IMR-90 (cell line): ENCODE measurements at regions not wholly inside any gene's neighbourhood (a gene's known extent, or its start where the extent isn't known, plus 50 kb on each side); places are given as distances from the start of the nearest gene placed in this dataset.

ENCODE experiments used
- ATAC-seq: fragments of 200-7000 bp; cut with Tn5 transposase; 2 replicates; pipeline ENCODE4 v1.9.1; 2020; ENCODE audit warnings: low read depth, mild to moderate bottlenecking, moderate library complexity
- BruUV-seq: library from RNA; stranded (reverse); fragments of 400-500 nt; replicated peaks from 2 replicates; lab custom pipeline; 2021; lab: Mats Ljungman, UMichigan
- CTCF ChIA-PET: fragments of 300-600 bp; formaldehyde crosslinking; extraction: SDS; loops from one replicate; lab custom pipeline; 2021; ENCODE audit warnings: antibody characterized with exemption; lab: Yijun Ruan, JAX
- POLR2A ChIA-PET: fragments of 300-600 bp; sonication (Branson Sonifier 250); formaldehyde crosslinking; loops from one replicate; lab custom pipeline; 2022; ENCODE audit warnings: antibody characterized with exemption; ENCODE audit not compliant: unreplicated experiment; lab: Charles Lee
- DNase-seq: peaks from one replicate; pipeline ENCODE4 v3.0.0; 2013
- H2AFZ ChIP-seq: replicated peaks from 2 replicates; pipeline ENCODE3; 2013; ENCODE audit warnings: low read length, mild to moderate bottlenecking; ENCODE audit not compliant: poor library complexity
- H2AK5ac ChIP-seq: 2 replicates; pipeline ENCODE4 v1.6.1; 2013; ENCODE audit warnings: low read depth, low read length, inconsistent platforms
- H2AK9ac ChIP-seq: replicated peaks from 2 replicates; pipeline ENCODE3; 2013; ENCODE audit warnings: mild to moderate bottlenecking, low read depth, low read length, moderate library complexity; ENCODE audit not compliant: poor library complexity
- H2BK120ac ChIP-seq: 2 replicates; pipeline ENCODE4 v1.6.1; 2013; ENCODE audit warnings: low read depth, low read length, inconsistent platforms
- H2BK15ac ChIP-seq: 3 replicates; pipeline ENCODE4 v1.6.1; 2013; ENCODE audit warnings: low read depth, low read length, inconsistent platforms
- H2BK20ac ChIP-seq: 2 replicates; pipeline ENCODE4 v1.6.1; 2013; ENCODE audit warnings: low read depth, mild to moderate bottlenecking, inconsistent platforms, low read length, moderate library complexity
- H2BK5ac ChIP-seq: 2 replicates; pipeline ENCODE4 v1.6.1; 2013; ENCODE audit warnings: mild to moderate bottlenecking, low read depth, low read length, inconsistent platforms; ENCODE audit not compliant: poor library complexity, severe bottlenecking
- H3K14ac ChIP-seq: replicated peaks from 2 replicates; pipeline ENCODE4 v1.6.1; 2013; ENCODE audit warnings: low read depth, low read length, inconsistent platforms
- H3K18ac ChIP-seq: 2 replicates; pipeline ENCODE4 v1.6.1; 2013; ENCODE audit warnings: low read depth, low read length, control low read depth
- H3K23ac ChIP-seq: 2 replicates; pipeline ENCODE4 v1.6.1; 2013; ENCODE audit warnings: low read depth, low read length, inconsistent platforms
- H3K27ac ChIP-seq: 2 replicates; pipeline ENCODE4 v1.5.1; 2013; ENCODE audit warnings: mild to moderate bottlenecking, control low read depth, low read length; ENCODE audit not compliant: insufficient read depth
- H3K27me3 ChIP-seq: 2 replicates; pipeline ENCODE4 v1.6.1; 2013; ENCODE audit warnings: low read length; ENCODE audit not compliant: control insufficient read depth, insufficient read depth
- H3K36me3 ChIP-seq: 2 replicates; pipeline ENCODE4 v1.6.1; 2013; ENCODE audit warnings: low read length, mixed read lengths; ENCODE audit not compliant: control insufficient read depth, insufficient read depth
- H3K4ac ChIP-seq: 2 replicates; pipeline ENCODE4 v1.6.1; 2013; ENCODE audit warnings: low read depth, low read length, inconsistent platforms
- H3K4me1 ChIP-seq: 2 replicates; pipeline ENCODE4 v1.6.1; 2013; ENCODE audit warnings: low read length, mixed read lengths; ENCODE audit not compliant: control insufficient read depth, insufficient read depth
- H3K4me2 ChIP-seq: 2 replicates; pipeline ENCODE4 v1.6.1; 2013; ENCODE audit warnings: low read depth, mild to moderate bottlenecking, control low read depth, low read length, moderate library complexity
- H3K4me3 ChIP-seq: 2 replicates; pipeline ENCODE4 v1.5.1; 2013; ENCODE audit warnings: low read depth, mild to moderate bottlenecking, control low read depth, low read length, moderate library complexity; ENCODE audit not compliant: insufficient read depth
- H3K56ac ChIP-seq: 2 replicates; pipeline ENCODE4 v1.6.1; 2013; ENCODE audit warnings: low read length, inconsistent platforms; ENCODE audit not compliant: insufficient read depth; ENCODE audit errors: extremely low read depth
- H3K79me1 ChIP-seq, 2 experiments: 2 replicates each; pipeline ENCODE4 v1.6.1; 2013; ENCODE audit warnings: low read length in 2 of 2, inconsistent platforms in 1 of 2, low read depth in 1 of 2
- H3K9ac ChIP-seq: 2 replicates; pipeline ENCODE4 v1.6.1; 2013; ENCODE audit warnings: low read depth, low read length, control low read depth
- H3K9me1 ChIP-seq: 2 replicates; pipeline ENCODE4 v1.6.1; 2013; ENCODE audit warnings: low read length, inconsistent platforms; ENCODE audit not compliant: insufficient read depth
- H3K9me3 ChIP-seq: 2 replicates; pipeline ENCODE4 v1.6.1; 2013; ENCODE audit warnings: low read length; ENCODE audit not compliant: control insufficient read depth, insufficient read depth
- H4K20me1 ChIP-seq: 2 replicates; pipeline ENCODE4 v1.6.1; 2013; ENCODE audit warnings: low read length, inconsistent platforms; ENCODE audit not compliant: insufficient read depth
- H4K5ac ChIP-seq: 2 replicates; pipeline ENCODE4 v1.6.1; 2013; ENCODE audit warnings: mild to moderate bottlenecking, low read depth, low read length, control low read depth
- H4K8ac ChIP-seq, 2 experiments: 2 replicates each; pipeline ENCODE4 v1.6.1; 2013; ENCODE audit warnings: low read depth in 2 of 2, low read length in 2 of 2, control low read depth in 1 of 2, inconsistent platforms in 1 of 2
- H4K91ac ChIP-seq: 2 replicates; pipeline ENCODE4 v1.6.1; 2013; ENCODE audit warnings: low read depth, low read length, inconsistent platforms; ENCODE audit not compliant: insufficient read depth
- BHLHE40 ChIP-seq: fragments of 150-350 bp; IDR thresholded peaks from 2 replicates; pipeline ENCODE4 v1.6.1; 2016; ENCODE audit warnings: mild to moderate bottlenecking, low read depth, low read length
- CEBPB ChIP-seq: IDR thresholded peaks from 2 replicates; pipeline ENCODE4 v1.6.1; 2012; ENCODE audit warnings: low read depth, low read length, improper control_type of control experiment
- CHD1 ChIP-seq: IDR thresholded peaks from 2 replicates; pipeline ENCODE4 v1.6.1; 2012; ENCODE audit warnings: low read depth, low read length, improper control_type of control experiment
- FOS ChIP-seq: fragments of 150-350 bp; IDR thresholded peaks from 2 replicates; pipeline ENCODE4 v1.6.1; 2016; ENCODE audit warnings: low read depth, low read length
- MAFK ChIP-seq: IDR thresholded peaks from 2 replicates; pipeline ENCODE4 v1.6.1; 2012; ENCODE audit warnings: low read depth, low read length, improper control_type of control experiment
- MAZ ChIP-seq: IDR thresholded peaks from 2 replicates; pipeline ENCODE4 v1.6.1; 2012; ENCODE audit warnings: low read depth, mild to moderate bottlenecking, low read length, improper control_type of control experiment, moderate library complexity, borderline replicate concordance
- MXI1 ChIP-seq: IDR thresholded peaks from 2 replicates; pipeline ENCODE4 v1.6.1; 2012; ENCODE audit warnings: low read depth, mild to moderate bottlenecking, low read length, moderate library complexity, borderline replicate concordance
- NFE2L2 ChIP-seq: fragments of 150-350 bp; IDR thresholded peaks from 2 replicates; pipeline ENCODE4 v1.6.1; 2016; ENCODE audit warnings: low read depth, mild to moderate bottlenecking, low read length
- POLR2A ChIP-seq: IDR thresholded peaks from 2 replicates; pipeline ENCODE4 v1.6.1; 2012; ENCODE audit warnings: mild to moderate bottlenecking, low read depth, low read length
- RAD21 ChIP-seq: IDR thresholded peaks from 2 replicates; pipeline ENCODE4 v1.6.1; 2012; ENCODE audit warnings: low read length, improper control_type of control experiment
- RCOR1 ChIP-seq: IDR thresholded peaks from 2 replicates; pipeline ENCODE4 v1.6.1; 2012; ENCODE audit warnings: mild to moderate bottlenecking, low read length, improper control_type of control experiment; ENCODE audit not compliant: insufficient replicate concordance
- RFX5 ChIP-seq: IDR thresholded peaks from 2 replicates; pipeline ENCODE4 v1.8.0; 2012; ENCODE audit warnings: low read depth, mild to moderate bottlenecking, low read length, moderate library complexity
- SMC3 ChIP-seq: fragments of 150-350 bp; IDR thresholded peaks from 2 replicates; pipeline ENCODE4 v1.6.1; 2016; ENCODE audit warnings: low read depth, mild to moderate bottlenecking, antibody characterized with exemption, low read length, moderate library complexity
- WGBS, 2 experiments: methylation state at CpG; one replicate each; pipeline versions ENCODE4 v1.1.5 to v1.1.7; 2013; ENCODE audit warnings: missing lambda C conversion rate in 2 of 2; ENCODE audit not compliant: insufficient read length in 1 of 2; ENCODE audit errors: extremely low coverage in 2 of 2; 5-methylcytosine and 5-hydroxymethylcytosine counted together
- dilution Hi-C: fragments of 300-500 bp; cut with HindIII; formaldehyde crosslinking; loops from one replicate; pipeline ENCODE4 v1.14.3; 2018; ENCODE audit warnings: low sequenced_read_pairs; ENCODE audit not compliant: unreplicated experiment
- in situ Hi-C: fragments of 300-500 bp; cut with MboI; formaldehyde crosslinking; loops from 3 replicates; pipeline ENCODE4 v1.14.3; 2019; ENCODE audit warnings: low sequenced_read_pairs, inconsistent platforms, mixed read lengths
- intact Hi-C: fragments of 100-400 bp; cut with micrococcal nuclease; formaldehyde crosslinking; loops from 2 replicates; pipeline ENCODE4 v1.10.0; 2022
- TF ChIP-seq, protein P1 (sequence below): conservative IDR thresholded peaks from 2 replicates; pipeline ENCODE4 v1.5.1; 2012; ENCODE audit warnings: mild to moderate bottlenecking, low read depth, low read length, improper control_type of control experiment
- TF ChIP-seq, protein P2 (sequence below): fragments of 150-350 bp; IDR thresholded peaks from 2 replicates; pipeline ENCODE4 v1.6.1; 2017; ENCODE audit warnings: mild to moderate bottlenecking, antibody characterized with exemption, low read length, low read depth
- TF ChIP-seq, protein P3 (sequence below): fragments of 150-350 bp; IDR thresholded peaks from 2 replicates; pipeline ENCODE4 v1.6.1; 2016; ENCODE audit warnings: low read depth, mild to moderate bottlenecking, low read length, moderate library complexity, borderline replicate concordance

DNA sequence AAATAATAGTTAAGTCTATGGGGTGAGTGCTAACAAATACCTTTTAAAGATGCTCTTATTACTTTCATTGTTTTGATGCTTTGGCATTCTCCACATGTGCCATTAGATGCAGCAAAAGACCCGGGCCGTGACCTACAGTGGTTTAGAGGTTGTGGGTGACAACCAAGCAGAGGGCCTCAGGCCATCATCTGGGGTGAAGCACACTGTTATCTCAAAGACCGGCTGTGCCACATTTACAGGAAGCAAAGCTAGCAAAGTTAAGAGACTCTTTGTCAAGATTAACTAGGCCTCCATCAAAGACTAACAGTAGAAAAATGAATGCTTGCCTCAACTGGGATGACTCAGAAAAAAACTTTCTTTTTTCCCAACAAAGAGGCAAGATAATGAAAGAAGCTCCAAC, 695.3 kb downstream of the SATB2 start:
- ChIA-PET POLR2A (no interaction called here), CTCF (interaction anchor here (1.8 kb wide), 1 partner anchor 12 kb away, joined by 3 read pairs; no protein-coding TSS in a partner anchor)
- Histone ChIP-seq H3K79me1 (no peaks in the 10 kb centered on the region), H4K91ac (no peak overlapping the region), H3K14ac (no peak overlapping the region), H3K27me3 (no peaks in the 10 kb centered on the region), H3K27ac (no peak overlapping the region), H3K56ac (no peak overlapping the region), H2BK120ac (no peak overlapping the region), H2BK20ac (no peak overlapping the region), H3K23ac (no peak overlapping the region), H4K20me1 (no peaks in the 10 kb centered on the region), H3K9ac (no peak overlapping the region), H4K8ac (no peak overlapping the region), H3K18ac (no peak overlapping the region), H2AFZ (no peak overlapping the region), H3K4me2 (no peak overlapping the region), H3K9me1 (no peaks in the 10 kb centered on the region), H3K4me1 (no peaks in the 10 kb centered on the region), H4K5ac (no peak overlapping the region), H2BK15ac (no peak overlapping the region), H2BK5ac (no peak overlapping the region), H3K36me3 (no peaks in the 10 kb centered on the region), H2AK5ac (no peak overlapping the region), H3K4me3 (no peak overlapping the region), H3K9me3 (no peaks in the 10 kb centered on the region), H2AK9ac (no peak overlapping the region), H3K4ac (no peak overlapping the region)
- BruUV-seq = no TSS peak
- no peak for TF ChIP-seq POLR2A
- TF ChIP-seq, protein P1, sequence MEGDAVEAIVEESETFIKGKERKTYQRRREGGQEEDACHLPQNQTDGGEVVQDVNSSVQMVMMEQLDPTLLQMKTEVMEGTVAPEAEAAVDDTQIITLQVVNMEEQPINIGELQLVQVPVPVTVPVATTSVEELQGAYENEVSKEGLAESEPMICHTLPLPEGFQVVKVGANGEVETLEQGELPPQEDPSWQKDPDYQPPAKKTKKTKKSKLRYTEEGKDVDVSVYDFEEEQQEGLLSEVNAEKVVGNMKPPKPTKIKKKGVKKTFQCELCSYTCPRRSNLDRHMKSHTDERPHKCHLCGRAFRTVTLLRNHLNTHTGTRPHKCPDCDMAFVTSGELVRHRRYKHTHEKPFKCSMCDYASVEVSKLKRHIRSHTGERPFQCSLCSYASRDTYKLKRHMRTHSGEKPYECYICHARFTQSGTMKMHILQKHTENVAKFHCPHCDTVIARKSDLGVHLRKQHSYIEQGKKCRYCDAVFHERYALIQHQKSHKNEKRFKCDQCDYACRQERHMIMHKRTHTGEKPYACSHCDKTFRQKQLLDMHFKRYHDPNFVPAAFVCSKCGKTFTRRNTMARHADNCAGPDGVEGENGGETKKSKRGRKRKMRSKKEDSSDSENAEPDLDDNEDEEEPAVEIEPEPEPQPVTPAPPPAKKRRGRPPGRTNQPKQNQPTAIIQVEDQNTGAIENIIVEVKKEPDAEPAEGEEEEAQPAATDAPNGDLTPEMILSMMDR = no peak
- no peak for TF ChIP-seq MAFK
- TF ChIP-seq, protein P2, sequence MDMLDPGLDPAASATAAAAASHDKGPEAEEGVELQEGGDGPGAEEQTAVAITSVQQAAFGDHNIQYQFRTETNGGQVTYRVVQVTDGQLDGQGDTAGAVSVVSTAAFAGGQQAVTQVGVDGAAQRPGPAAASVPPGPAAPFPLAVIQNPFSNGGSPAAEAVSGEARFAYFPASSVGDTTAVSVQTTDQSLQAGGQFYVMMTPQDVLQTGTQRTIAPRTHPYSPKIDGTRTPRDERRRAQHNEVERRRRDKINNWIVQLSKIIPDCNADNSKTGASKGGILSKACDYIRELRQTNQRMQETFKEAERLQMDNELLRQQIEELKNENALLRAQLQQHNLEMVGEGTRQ = no peak
- TF ChIP-seq CEBPB = no peak
- TF ChIP-seq, protein P3, sequence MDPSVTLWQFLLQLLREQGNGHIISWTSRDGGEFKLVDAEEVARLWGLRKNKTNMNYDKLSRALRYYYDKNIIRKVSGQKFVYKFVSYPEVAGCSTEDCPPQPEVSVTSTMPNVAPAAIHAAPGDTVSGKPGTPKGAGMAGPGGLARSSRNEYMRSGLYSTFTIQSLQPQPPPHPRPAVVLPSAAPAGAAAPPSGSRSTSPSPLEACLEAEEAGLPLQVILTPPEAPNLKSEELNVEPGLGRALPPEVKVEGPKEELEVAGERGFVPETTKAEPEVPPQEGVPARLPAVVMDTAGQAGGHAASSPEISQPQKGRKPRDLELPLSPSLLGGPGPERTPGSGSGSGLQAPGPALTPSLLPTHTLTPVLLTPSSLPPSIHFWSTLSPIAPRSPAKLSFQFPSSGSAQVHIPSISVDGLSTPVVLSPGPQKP = no peak
- TF ChIP-seq MXI1 = no peak
- TF ChIP-seq RCOR1 = no peak
- TF ChIP-seq SMC3 = no peak
- TF ChIP-seq RAD21 = no peak
- no peak for TF ChIP-seq CHD1
- TF ChIP-seq BHLHE40 = no peak
- no peak for TF ChIP-seq MAZ
- no peak for TF ChIP-seq NFE2L2
- TF ChIP-seq FOS = no peak
- no peak for TF ChIP-seq RFX5
- DNase-seq (no peak), ATAC-seq (no peak)
- dilution Hi-C loops = no loop called here
- intact Hi-C loops = no loop called here
- in situ Hi-C loops = no loop called here
- no CpG with 5 or more reads among the region's 3 CpGs for WGBS, 2 experiments
